Upper lobe of left lung (tissue), 4 donors: ENCODE measurements at regions not wholly inside any gene's neighbourhood (a gene's known extent, or its start where the extent isn't known, plus 50 kb on each side); places are given as distances from the start of the nearest gene placed in this dataset.

ENCODE experiments used
- POLR2AphosphoS5 ChIP-seq, 2 donors: sonication (generic); formaldehyde crosslinking; IDR thresholded peaks; one replicate each; pipeline ENCODE4 v1.5.1; 2017; ENCODE audit warnings: antibody characterized with exemption in 2 of 2
- TF ChIP-seq, protein P1 (sequence below), 6 experiments: fragments of 450-650 bp in 4 of 6; fragments of 200-600 bp in 2 of 6; sonication (generic) in 2 of 6; IDR thresholded peaks; one replicate each; pipeline ENCODE4 v1.5.1; 2016 to 2019; ENCODE audit warnings: antibody characterized with exemption in 6 of 6

DNA sequence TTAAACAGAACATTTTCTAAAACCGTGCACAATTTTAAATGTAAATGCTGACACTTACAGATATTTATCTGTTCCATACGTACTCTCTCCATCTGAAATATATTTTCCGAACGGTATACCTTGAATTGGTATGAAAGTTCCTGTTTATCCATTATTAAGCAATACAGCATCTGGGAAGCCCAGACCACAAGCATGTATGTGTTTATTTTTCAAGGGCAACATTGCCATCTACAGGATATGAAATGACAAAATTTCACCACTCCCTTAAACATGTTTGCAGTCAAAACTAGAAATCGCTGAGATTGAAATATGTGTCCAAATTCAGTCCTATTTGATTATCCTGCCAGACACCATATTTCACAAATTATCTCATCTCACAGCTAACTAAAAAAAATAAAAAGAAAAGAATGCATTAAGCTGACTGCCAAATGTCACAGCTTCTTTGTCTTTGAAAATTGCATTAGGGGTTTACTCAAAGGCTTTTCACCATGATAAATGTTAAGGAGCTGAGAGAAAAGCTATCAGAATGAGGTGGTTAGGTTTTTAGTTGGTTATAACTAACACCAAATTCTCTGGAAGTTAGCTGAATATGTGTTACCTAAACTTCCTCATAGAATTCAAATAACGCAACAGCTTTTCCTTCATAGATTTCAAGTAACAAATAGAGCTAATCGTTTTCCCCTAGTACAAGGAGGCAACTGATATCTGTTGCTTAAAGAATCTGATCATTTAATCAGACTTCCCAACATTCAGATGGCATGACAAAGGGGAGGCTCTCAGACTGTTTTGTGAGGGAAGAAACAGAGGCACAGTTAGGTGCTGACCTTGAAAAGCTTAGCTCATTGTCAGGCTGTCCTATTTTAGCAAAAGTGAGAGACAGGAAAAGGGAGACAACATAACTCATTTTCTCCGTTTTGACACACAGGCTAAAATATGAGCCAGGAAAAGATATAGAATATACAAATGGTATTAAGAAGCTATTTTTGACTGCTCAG lies 533.1 kb downstream of the TBL1XR1 start:
- TF ChIP-seq POLR2AphosphoS5 (IDR thresholded peaks at IDR 0.05) = no peak
- TF ChIP-seq, protein P1, sequence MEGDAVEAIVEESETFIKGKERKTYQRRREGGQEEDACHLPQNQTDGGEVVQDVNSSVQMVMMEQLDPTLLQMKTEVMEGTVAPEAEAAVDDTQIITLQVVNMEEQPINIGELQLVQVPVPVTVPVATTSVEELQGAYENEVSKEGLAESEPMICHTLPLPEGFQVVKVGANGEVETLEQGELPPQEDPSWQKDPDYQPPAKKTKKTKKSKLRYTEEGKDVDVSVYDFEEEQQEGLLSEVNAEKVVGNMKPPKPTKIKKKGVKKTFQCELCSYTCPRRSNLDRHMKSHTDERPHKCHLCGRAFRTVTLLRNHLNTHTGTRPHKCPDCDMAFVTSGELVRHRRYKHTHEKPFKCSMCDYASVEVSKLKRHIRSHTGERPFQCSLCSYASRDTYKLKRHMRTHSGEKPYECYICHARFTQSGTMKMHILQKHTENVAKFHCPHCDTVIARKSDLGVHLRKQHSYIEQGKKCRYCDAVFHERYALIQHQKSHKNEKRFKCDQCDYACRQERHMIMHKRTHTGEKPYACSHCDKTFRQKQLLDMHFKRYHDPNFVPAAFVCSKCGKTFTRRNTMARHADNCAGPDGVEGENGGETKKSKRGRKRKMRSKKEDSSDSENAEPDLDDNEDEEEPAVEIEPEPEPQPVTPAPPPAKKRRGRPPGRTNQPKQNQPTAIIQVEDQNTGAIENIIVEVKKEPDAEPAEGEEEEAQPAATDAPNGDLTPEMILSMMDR (IDR thresholded peaks at IDR 0.05) = peak in 2 of 6 experiments; percentile 26 to 33
